GM12892 (cell line): ENCODE measurements at regions not wholly inside any gene's neighbourhood (a gene's known extent, or its start where the extent isn't known, plus 50 kb on each side); places are given as distances from the start of the nearest gene placed in this dataset.

Source experiments
- POLR2A ChIP-seq: IDR thresholded peaks from 2 replicates; pipeline ENCODE4 v1.6.1; 2011; ENCODE audit warnings: low read depth, low read length, control low read depth
- TAF1 ChIP-seq: IDR thresholded peaks from 2 replicates; pipeline ENCODE4 v1.6.1; 2011; ENCODE audit warnings: low read depth, mild to moderate bottlenecking, control low read depth, low read length, borderline replicate concordance

GRCh38 chr12:27879708-27880107, 92.8 kb downstream of the PTHLH start:
- TF ChIP-seq POLR2A (no peak), TAF1 (no peak)
